ENCODE measurements at regions not wholly inside any gene's neighbourhood (a gene's known extent, or its start where the extent isn't known, plus 50 kb on each side); places are given as distances from the start of the nearest gene placed in this dataset.

DNA sequence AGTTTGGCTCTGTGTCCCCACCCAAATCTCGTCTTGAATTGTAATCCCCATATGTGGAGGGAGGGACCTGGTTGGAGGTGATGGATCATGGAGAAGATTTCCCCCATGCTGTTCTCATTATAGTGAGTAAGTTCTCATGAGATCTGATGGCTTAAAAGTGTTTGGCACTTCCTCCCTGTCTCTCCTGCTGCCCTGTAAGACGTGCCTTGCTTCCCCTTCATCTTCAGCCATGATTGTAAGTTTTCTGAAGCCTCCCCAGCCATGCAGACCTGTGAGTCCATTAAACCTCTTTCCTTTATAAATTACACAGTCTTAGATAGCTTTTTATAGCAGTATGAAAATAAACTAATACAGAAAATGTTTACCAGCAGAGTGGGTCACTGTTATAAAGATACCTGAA lies 577.6 kb downstream of the UTRN start:
- POLR2A ChIA-PET, result no interaction called here
- TF ChIP-seq CTBP1 (IDR thresholded peaks at IDR 0.05; ENCODE audit: borderline replicate concordance) (no peak), ARNT (IDR thresholded peaks at IDR 0.05) (no peak), LEF1 (IDR thresholded peaks at IDR 0.05; ENCODE audit: borderline replicate concordance) (no peak), BHLHE40 (IDR thresholded peaks at IDR 0.05; ENCODE audit: borderline replicate concordance) (no peak), SP1 (IDR thresholded peaks at IDR 0.05) (no peak), TARDBP (IDR thresholded peaks at IDR 0.05) (no peak), NFRKB (IDR thresholded peaks at IDR 0.05) (no peak), FOXM1 (IDR thresholded peaks at IDR 0.05; ENCODE audit: borderline replicate concordance) (no peak), L3MBTL2 (conservative IDR thresholded peaks at IDR 0.05) (no peak), ZNF384 (IDR thresholded peaks at IDR 0.05) (no peak), ELF4 (IDR thresholded peaks at IDR 0.05) (no peak), HDGF (IDR thresholded peaks at IDR 0.05; ENCODE audit: borderline replicate concordance) (no peak), FOXK2 (IDR thresholded peaks at IDR 0.05) (no peak), SUZ12 (IDR thresholded peaks at IDR 0.05) (no peak), FOXA1 (IDR thresholded peaks at IDR 0.05) (no peak)
- TF ChIP-seq, protein P1, sequence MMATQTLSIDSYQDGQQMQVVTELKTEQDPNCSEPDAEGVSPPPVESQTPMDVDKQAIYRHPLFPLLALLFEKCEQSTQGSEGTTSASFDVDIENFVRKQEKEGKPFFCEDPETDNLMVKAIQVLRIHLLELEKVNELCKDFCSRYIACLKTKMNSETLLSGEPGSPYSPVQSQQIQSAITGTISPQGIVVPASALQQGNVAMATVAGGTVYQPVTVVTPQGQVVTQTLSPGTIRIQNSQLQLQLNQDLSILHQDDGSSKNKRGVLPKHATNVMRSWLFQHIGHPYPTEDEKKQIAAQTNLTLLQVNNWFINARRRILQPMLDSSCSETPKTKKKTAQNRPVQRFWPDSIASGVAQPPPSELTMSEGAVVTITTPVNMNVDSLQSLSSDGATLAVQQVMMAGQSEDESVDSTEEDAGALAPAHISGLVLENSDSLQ (IDR thresholded peaks at IDR 0.05), result no peak
- DNase-seq (ENCODE audit: extremely low spot score), result no peak
- CTCF ChIA-PET, result no interaction called here

DNA sequence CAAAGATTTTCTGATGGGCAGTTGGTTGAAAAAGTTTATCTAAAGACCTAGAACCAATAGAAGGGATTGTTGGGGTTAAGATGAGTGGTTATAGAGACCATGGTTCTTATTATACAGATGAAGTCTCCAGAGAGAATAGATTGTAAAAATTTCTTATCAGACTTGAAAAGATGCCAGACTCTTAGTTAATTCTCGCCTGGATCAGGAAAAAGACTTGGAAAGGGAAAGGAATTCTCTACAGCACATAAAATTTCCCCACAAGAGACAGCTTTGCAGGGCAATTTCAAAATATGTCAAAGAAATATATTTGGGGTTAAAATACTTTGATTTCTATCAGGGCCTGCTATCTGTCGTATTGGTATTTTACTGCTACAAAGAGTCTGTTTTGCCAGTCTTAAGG lies 582.6 kb downstream of the UTRN start:
- ChIA-PET CTCF (interaction anchor here (0.9 kb wide), 1 partner anchor 1942 kb away, joined by 3 read pairs; no protein-coding TSS in a partner anchor), POLR2A (no interaction called here)
- DNase-seq (ENCODE audit: extremely low spot score), result no peak
- no peak for TF ChIP-seq SP1 (IDR thresholded peaks at IDR 0.05)
- no peak for TF ChIP-seq ARNT (IDR thresholded peaks at IDR 0.05)
- no peak for TF ChIP-seq FOXA1 (IDR thresholded peaks at IDR 0.05)
- no peak for TF ChIP-seq LEF1 (IDR thresholded peaks at IDR 0.05; ENCODE audit: borderline replicate concordance)
- TF ChIP-seq FOXK2 (IDR thresholded peaks at IDR 0.05), result no peak
- TF ChIP-seq TARDBP (IDR thresholded peaks at IDR 0.05), result no peak
- no peak for TF ChIP-seq CTBP1 (IDR thresholded peaks at IDR 0.05; ENCODE audit: borderline replicate concordance)
- no peak for TF ChIP-seq NFRKB (IDR thresholded peaks at IDR 0.05)
- TF ChIP-seq HDGF (IDR thresholded peaks at IDR 0.05; ENCODE audit: borderline replicate concordance), result no peak
- TF ChIP-seq BHLHE40 (IDR thresholded peaks at IDR 0.05; ENCODE audit: borderline replicate concordance), result no peak

DNA sequence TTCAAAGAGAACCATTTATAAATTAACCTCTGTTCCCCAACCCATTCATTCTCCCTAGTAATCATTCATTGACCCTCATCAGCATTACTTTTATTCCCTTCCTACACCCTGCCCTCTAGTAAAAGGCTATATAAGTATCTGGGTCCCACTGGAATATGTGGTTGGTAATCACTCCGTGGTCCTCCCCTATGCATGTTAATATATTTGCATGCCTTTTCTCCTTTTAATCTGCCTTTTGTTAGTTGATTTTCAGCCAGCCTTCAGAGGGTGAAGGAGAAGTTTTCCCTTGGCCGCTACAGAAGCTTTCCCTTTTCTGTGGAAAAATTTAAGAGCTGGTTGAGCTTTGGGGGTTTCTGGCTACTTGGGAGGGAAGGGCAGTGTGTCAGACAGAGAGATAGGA lies 585.6 kb downstream of the UTRN start:
- no peak for DNase-seq (ENCODE audit: extremely low spot score)
- TF ChIP-seq NFRKB (IDR thresholded peaks at IDR 0.05) (no peak), TARDBP (IDR thresholded peaks at IDR 0.05) (no peak), ARNT (IDR thresholded peaks at IDR 0.05) (no peak), BHLHE40 (IDR thresholded peaks at IDR 0.05; ENCODE audit: borderline replicate concordance) (no peak), LEF1 (IDR thresholded peaks at IDR 0.05; ENCODE audit: borderline replicate concordance) (no peak), L3MBTL2 (conservative IDR thresholded peaks at IDR 0.05) (no peak), SUZ12 (IDR thresholded peaks at IDR 0.05) (no peak), FOXA1 (IDR thresholded peaks at IDR 0.05) (no peak), SP1 (IDR thresholded peaks at IDR 0.05) (no peak), ELF4 (IDR thresholded peaks at IDR 0.05) (no peak), FOXK2 (IDR thresholded peaks at IDR 0.05) (no peak), CTBP1 (IDR thresholded peaks at IDR 0.05; ENCODE audit: borderline replicate concordance) (no peak), ZNF384 (IDR thresholded peaks at IDR 0.05) (no peak), FOXM1 (IDR thresholded peaks at IDR 0.05; ENCODE audit: borderline replicate concordance) (no peak), HDGF (IDR thresholded peaks at IDR 0.05; ENCODE audit: borderline replicate concordance) (no peak)
- TF ChIP-seq, protein P1 (IDR thresholded peaks at IDR 0.05), result no peak
- ChIA-PET POLR2A (no interaction called here), CTCF (no interaction called here)

DNA sequence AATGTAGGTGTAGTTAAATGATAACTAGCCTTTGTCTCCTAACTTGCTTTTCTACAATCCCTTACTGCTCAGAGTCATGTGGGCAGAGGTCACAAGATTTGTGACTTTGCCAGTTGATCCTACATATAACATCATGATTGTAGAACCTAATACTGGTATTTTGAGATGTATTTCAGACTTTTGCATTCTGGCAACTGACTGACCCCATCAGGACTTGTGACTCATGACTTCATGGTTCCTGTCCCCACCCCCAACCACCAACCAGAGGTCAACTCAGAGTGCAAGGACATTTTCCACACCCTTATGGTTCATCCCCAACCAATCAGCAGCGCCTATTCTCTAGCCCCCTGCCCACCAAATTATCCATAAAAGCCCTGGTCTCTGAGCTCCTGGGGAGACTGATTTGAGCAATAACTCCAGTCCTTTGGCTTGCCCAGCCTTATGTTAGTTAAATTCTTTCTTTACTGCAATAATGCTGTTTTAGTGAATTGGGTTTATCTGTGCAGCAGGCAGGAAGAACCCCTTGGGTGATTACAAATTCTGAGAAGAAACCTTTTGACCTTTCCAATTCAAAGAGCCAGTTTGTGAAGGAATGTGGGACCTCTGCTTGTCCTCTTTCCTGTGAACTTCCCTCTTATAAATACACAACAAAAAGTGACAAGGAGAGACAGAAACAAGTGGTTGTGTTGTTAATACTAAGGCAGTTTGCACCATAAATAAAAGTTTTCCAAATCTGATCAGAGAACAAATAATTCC lies 588.7 kb downstream of the UTRN start:
- TF ChIP-seq LEF1 (IDR thresholded peaks at IDR 0.05; ENCODE audit: borderline replicate concordance) (no peak), ARNT (IDR thresholded peaks at IDR 0.05) (no peak), HDGF (IDR thresholded peaks at IDR 0.05; ENCODE audit: borderline replicate concordance) (no peak), BHLHE40 (IDR thresholded peaks at IDR 0.05; ENCODE audit: borderline replicate concordance) (no peak), ELF4 (IDR thresholded peaks at IDR 0.05) (no peak), FOXK2 (IDR thresholded peaks at IDR 0.05) (no peak), CTBP1 (IDR thresholded peaks at IDR 0.05; ENCODE audit: borderline replicate concordance) (no peak), TARDBP (IDR thresholded peaks at IDR 0.05) (no peak), L3MBTL2 (conservative IDR thresholded peaks at IDR 0.05) (no peak), FOXA1 (IDR thresholded peaks at IDR 0.05) (no peak), SP1 (IDR thresholded peaks at IDR 0.05) (no peak), NFRKB (IDR thresholded peaks at IDR 0.05) (no peak), ZNF384 (IDR thresholded peaks at IDR 0.05) (no peak), FOXM1 (IDR thresholded peaks at IDR 0.05; ENCODE audit: borderline replicate concordance) (no peak), SUZ12 (IDR thresholded peaks at IDR 0.05) (no peak)
- TF ChIP-seq, protein P1 (IDR thresholded peaks at IDR 0.05), result no peak
- POLR2A ChIA-PET, result no interaction called here
- DNase-seq (ENCODE audit: extremely low spot score), result no peak
- CTCF ChIA-PET, result no interaction called here

DNA sequence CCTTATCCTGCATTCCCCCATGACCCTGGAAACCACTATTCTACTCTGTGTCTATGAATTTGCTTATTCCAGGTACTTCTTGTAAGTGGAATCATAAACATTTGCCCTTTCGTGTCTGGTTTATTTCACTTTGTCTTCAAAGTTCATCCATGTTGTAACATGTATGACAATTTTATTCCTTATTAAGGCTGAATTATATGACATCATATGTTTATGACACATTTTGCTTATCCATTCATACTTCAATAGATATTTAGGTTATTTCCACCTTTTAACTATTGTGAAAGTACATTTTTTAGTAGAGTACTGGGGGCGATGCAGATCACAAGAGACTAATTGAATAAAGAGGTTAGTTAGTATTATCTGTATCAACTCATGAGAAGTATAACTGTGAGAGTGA lies 591.6 kb downstream of the UTRN start:
- TF ChIP-seq TARDBP (IDR thresholded peaks at IDR 0.05), result no peak
- CTCF ChIA-PET, result no interaction called here
- POLR2A ChIA-PET, result no interaction called here
- DNase-seq (ENCODE audit: extremely low spot score), result no peak

DNA sequence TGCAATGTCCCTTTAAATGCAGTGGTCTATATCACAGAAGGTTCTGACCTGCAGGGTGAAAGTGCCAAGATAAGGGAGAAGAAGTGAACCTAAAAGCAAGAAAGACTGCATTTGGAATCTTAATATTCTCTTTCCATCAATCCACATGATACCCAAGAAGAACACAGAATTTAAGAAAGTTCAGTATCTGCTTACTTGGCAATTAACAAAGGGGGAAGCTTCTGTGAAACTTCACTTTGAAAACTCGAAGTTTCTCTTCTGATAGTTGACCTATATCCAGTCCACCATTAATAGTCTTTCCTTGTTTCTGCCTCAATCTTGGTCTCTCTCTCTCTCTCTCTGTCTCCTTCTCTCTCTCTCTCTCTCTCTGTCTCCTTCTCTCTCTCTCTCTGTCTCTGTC lies 592.0 kb downstream of the UTRN start:
- TF ChIP-seq BHLHE40 (IDR thresholded peaks at IDR 0.05; ENCODE audit: borderline replicate concordance) (no peak), L3MBTL2 (conservative IDR thresholded peaks at IDR 0.05) (no peak), FOXM1 (IDR thresholded peaks at IDR 0.05; ENCODE audit: borderline replicate concordance) (no peak), TARDBP (IDR thresholded peaks at IDR 0.05) (no peak), FOXK2 (IDR thresholded peaks at IDR 0.05) (no peak), HDGF (IDR thresholded peaks at IDR 0.05; ENCODE audit: borderline replicate concordance) (no peak)
- CTCF ChIA-PET, result no interaction called here
- no peak for DNase-seq (ENCODE audit: extremely low spot score)
- POLR2A ChIA-PET, result no interaction called here
